OCI-LY7 (cell line): ENCODE measurements at regions not wholly inside any gene's neighbourhood (a gene's known extent, or its start where the extent isn't known, plus 50 kb on each side); places are given as distances from the start of the nearest gene placed in this dataset.

Experiments used
- BruUV-seq: library from RNA; stranded (reverse); fragments of 400-500 nt; replicated peaks from 2 replicates; lab custom pipeline; 2021; lab: Mats Ljungman, UMichigan
- CTCF ChIA-PET: fragments of 300-600 bp; sonication (Branson Sonifier 250); formaldehyde crosslinking; loops from one replicate; lab custom pipeline; 2022; ENCODE audit warnings: antibody characterized with exemption; ENCODE audit not compliant: unreplicated experiment; lab: Charles Lee
- POLR2A ChIA-PET: fragments of 300-600 bp; sonication (Branson Sonifier 250); formaldehyde crosslinking; loops from one replicate; lab custom pipeline; 2022; ENCODE audit warnings: antibody characterized with exemption; lab: Charles Lee
- DNase-seq: peaks from one replicate; pipeline ENCODE4 v3.0.0-alpha.2; 2015; ENCODE audit warnings: low spot score
- H2AFZ ChIP-seq: fragments of 200-600 bp; sonication (generic), shearing (Covaris generic); 2 replicates; pipeline ENCODE4 v1.6.1; 2014; ENCODE audit warnings: mild to moderate bottlenecking, antibody characterized with exemption, low read length, moderate library complexity
- H3K27ac ChIP-seq: fragments of 200-600 bp; sonication (generic); 2 replicates; pipeline ENCODE4 v1.5.1; 2014; ENCODE audit warnings: mixed run types, low read depth, mild to moderate bottlenecking, moderate library complexity, low read length, inconsistent platforms; ENCODE audit not compliant: poor library complexity, severe bottlenecking
- H3K36me3 ChIP-seq: fragments of 200-600 bp; sonication (generic); 2 replicates; pipeline ENCODE4 v1.6.1; 2014; ENCODE audit warnings: mild to moderate bottlenecking, antibody characterized with exemption, low read length, moderate library complexity, mixed read lengths; ENCODE audit not compliant: insufficient read depth
- H3K4me1 ChIP-seq: fragments of 200-600 bp; sonication (generic); 2 replicates; pipeline ENCODE4 v1.5.1; 2014; ENCODE audit warnings: mild to moderate bottlenecking, low read length; ENCODE audit not compliant: insufficient read depth, poor library complexity, severe bottlenecking
- H3K4me2 ChIP-seq: fragments of 200-600 bp; sonication (generic); 2 replicates; pipeline ENCODE4 v1.6.1; 2014; ENCODE audit warnings: mild to moderate bottlenecking, low read length
- H3K4me3 ChIP-seq: fragments of 200-600 bp; sonication (generic); 2 replicates; pipeline ENCODE4 v1.5.1; 2014; ENCODE audit warnings: mild to moderate bottlenecking, low read depth, low read length; ENCODE audit not compliant: poor library complexity, severe bottlenecking
- H3K79me2 ChIP-seq: fragments of 200-600 bp; sonication (generic); 2 replicates; pipeline ENCODE4 v1.6.1; 2016; ENCODE audit warnings: low read depth, mild to moderate bottlenecking, low read length, moderate library complexity, mixed read lengths; ENCODE audit not compliant: insufficient read depth
- H3K9me2 ChIP-seq: fragments of 200-600 bp; sonication (generic); 2 replicates; pipeline ENCODE4 v1.6.1; 2016; ENCODE audit warnings: mild to moderate bottlenecking, low read length, mixed read lengths; ENCODE audit not compliant: insufficient read depth
- H3K9me3 ChIP-seq: fragments of 200-600 bp; sonication (generic); 2 replicates; pipeline ENCODE4 v1.6.1; 2014; ENCODE audit warnings: mild to moderate bottlenecking, mixed run types, low read length, mixed read lengths
- H4K20me1 ChIP-seq: fragments of 200-600 bp; sonication (generic); 2 replicates; pipeline ENCODE4 v1.6.1; 2014; ENCODE audit warnings: mild to moderate bottlenecking, antibody characterized with exemption, low read length, moderate library complexity, mixed read lengths; ENCODE audit not compliant: insufficient read depth
- EZH2phosphoT487 ChIP-seq: fragments of 200-600 bp; sonication (generic); IDR thresholded peaks from 2 replicates; pipeline ENCODE4 v1.6.1; 2018; ENCODE audit warnings: low read depth, borderline replicate concordance, mild to moderate bottlenecking, mixed run types, antibody characterized with exemption, low read length, moderate library complexity, mixed read lengths
- intact Hi-C: fragments of 100-400 bp; cut with micrococcal nuclease; formaldehyde crosslinking; loops from one replicate; pipeline ENCODE4 v1.10.0; 2022; ENCODE audit not compliant: unreplicated experiment
- TF ChIP-seq, protein P1 (sequence below): fragments of 200-600 bp; sonication (generic); conservative IDR thresholded peaks from 2 replicates; pipeline ENCODE4 v1.5.1; 2014; ENCODE audit warnings: mild to moderate bottlenecking, antibody characterized with exemption, low read length, moderate library complexity, mixed read lengths

DNA sequence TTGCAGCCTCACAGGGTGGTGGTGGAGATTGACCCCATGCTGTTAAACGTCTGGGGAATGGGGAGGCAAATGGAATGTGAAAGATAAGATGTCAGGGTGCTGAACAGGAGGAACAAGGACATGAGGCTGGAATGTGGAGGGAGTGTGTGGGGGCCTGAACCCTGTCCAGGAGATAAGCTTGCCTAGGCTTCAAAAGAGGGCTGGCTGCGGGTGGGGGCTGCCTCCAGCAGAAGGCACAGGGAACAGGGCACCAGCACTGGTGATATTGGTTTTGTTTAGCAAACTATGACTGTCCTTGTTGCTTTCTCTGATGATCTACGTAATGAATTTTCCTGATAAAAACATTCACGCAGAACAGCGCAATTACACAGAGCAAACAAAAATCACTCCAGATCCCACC is 52.4 kb upstream of the LRP8 start:
- Histone ChIP-seq H3K9me2 (no peaks in the 10 kb centered on the region), H3K4me3 (no peak overlapping the region), H3K36me3 (no peaks in the 10 kb centered on the region), H3K4me1 (no peaks in the 10 kb centered on the region), H2AFZ (no peak overlapping the region), H3K4me2 (no peak overlapping the region), H3K79me2 (no peaks in the 10 kb centered on the region), H3K27ac (no peak overlapping the region), H3K9me3 (no peaks in the 10 kb centered on the region), H4K20me1 (no peaks in the 10 kb centered on the region)
- CTCF ChIA-PET = no interaction called here
- TF ChIP-seq, protein P1, sequence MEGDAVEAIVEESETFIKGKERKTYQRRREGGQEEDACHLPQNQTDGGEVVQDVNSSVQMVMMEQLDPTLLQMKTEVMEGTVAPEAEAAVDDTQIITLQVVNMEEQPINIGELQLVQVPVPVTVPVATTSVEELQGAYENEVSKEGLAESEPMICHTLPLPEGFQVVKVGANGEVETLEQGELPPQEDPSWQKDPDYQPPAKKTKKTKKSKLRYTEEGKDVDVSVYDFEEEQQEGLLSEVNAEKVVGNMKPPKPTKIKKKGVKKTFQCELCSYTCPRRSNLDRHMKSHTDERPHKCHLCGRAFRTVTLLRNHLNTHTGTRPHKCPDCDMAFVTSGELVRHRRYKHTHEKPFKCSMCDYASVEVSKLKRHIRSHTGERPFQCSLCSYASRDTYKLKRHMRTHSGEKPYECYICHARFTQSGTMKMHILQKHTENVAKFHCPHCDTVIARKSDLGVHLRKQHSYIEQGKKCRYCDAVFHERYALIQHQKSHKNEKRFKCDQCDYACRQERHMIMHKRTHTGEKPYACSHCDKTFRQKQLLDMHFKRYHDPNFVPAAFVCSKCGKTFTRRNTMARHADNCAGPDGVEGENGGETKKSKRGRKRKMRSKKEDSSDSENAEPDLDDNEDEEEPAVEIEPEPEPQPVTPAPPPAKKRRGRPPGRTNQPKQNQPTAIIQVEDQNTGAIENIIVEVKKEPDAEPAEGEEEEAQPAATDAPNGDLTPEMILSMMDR = no peak
- no peak for TF ChIP-seq EZH2phosphoT487
- BruUV-seq = no TSS peak
- POLR2A ChIA-PET = no interaction called here
- DNase-seq = no peak
- intact Hi-C loops = no loop called here

DNA sequence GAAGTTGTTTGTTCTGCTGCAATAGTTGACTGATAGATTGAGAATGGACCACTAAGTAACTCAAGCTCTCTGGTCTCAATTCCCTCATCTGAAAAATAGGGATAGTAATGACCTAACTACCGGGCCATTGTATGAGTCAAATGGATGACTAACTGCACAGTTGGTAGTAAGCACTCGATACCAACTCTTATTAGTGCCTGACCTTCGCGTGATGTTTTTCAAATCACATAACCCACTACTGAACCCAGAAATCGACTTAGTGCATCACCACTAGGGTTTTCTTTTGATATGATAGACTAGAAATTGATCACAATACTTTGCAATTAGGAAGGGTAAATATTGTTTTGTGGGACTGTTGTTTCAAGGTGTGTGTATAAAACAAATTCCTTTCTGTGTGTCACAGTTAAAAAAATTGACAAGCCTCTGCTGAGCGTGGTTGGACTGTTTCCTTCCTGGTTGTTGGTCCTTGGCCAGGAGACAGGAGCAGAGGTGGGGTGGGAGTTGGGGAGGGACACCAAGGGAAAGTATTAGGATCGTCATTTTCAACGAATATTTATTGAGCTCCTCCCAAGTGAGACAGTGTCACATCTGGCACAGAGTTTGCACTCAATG is 54.0 kb upstream of the LRP8 start:
- Histone ChIP-seq H3K9me3 (no peaks in the 10 kb centered on the region), H2AFZ (no peak overlapping the region), H3K4me2 (no peak overlapping the region), H4K20me1 (no peaks in the 10 kb centered on the region), H3K9me2 (no peaks in the 10 kb centered on the region), H3K4me3 (no peak overlapping the region), H3K27ac (no peak overlapping the region), H3K36me3 (no peaks in the 10 kb centered on the region), H3K79me2 (no peaks in the 10 kb centered on the region), H3K4me1 (no peaks in the 10 kb centered on the region)
- ChIA-PET POLR2A (interaction anchor here (0.6 to 0.7 kb wide), 2 partner anchors 204 to 1320 kb away, joined by 3 to 4 read pairs; no protein-coding TSS in a partner anchor), CTCF (no interaction called here)
- no TSS peak for BruUV-seq
- intact Hi-C loops = no loop called here
- DNase-seq = no peak
- TF ChIP-seq, protein P1 = no peak
- TF ChIP-seq EZH2phosphoT487 = no peak

DNA sequence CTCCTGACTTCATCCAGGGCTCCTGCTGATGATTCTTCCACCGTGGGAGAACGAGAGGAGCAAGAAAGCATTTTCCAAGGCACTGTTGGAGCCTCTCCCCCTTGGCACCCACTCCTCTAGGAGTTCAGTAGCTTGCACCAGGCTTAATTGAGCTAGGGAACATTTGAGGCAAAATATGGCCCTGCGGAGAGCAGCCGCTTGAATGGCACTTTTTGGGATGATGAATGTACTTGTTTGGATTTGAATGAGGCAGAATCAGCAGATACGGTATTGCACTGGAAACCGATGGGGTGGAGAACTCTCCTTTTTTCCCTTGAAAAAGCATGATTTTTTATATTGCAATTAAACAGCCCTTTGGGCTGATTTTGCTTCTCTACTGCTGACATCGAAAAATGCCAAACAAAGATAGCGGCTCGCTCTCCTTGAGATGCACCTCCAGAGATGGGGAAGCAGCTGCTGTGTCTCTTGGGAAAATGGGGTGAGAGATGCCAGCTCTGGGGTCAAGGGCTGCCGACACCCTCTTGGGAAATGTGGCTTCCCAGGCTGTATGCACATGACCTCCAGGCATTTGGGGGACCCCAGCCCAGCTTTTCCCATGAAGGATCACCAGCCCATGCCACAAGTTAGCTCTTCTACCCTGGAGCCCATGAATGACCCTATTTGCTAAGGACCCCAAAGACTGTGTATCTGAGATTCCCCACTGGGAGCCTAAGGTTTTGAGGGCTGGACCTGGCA is 55.4 kb upstream of the LRP8 start:
- no TSS peak for BruUV-seq
- no peaks in the 10 kb centered on the region for H3K9me2 ChIP-seq
- TF ChIP-seq EZH2phosphoT487 = no peak
- TF ChIP-seq, protein P1 = no peak
- no peaks in the 10 kb centered on the region for H3K9me3 ChIP-seq
- no peak overlapping the region for H3K27ac ChIP-seq
- H3K4me3 ChIP-seq = no peak overlapping the region
- no peaks in the 10 kb centered on the region for H3K4me1 ChIP-seq
- H3K79me2 ChIP-seq = no peaks in the 10 kb centered on the region
- intact Hi-C loops = no loop called here
- H3K36me3 ChIP-seq = no peaks in the 10 kb centered on the region
- no peak overlapping the region for H3K4me2 ChIP-seq
- no peaks in the 10 kb centered on the region for H4K20me1 ChIP-seq
- no peak for DNase-seq
- ChIA-PET POLR2A (interaction anchor here (0.8 to 1.3 kb wide), 2 partner anchors 16 to 25 kb away, joined by 3 read pairs; no protein-coding TSS in a partner anchor), CTCF (no interaction called here)
- H2AFZ ChIP-seq = no peak overlapping the region
